Uterus (tissue), 3 donors: ENCODE measurements at regions not wholly inside any gene's neighbourhood (a gene's known extent, or its start where the extent isn't known, plus 50 kb on each side); places are given as distances from the start of the nearest gene placed in this dataset.

Experiments used
- DNase-seq, 2 donors: peaks; one replicate each; pipeline ENCODE4 v3.0.0-alpha.2; 2019 to 2020
- H3K27ac ChIP-seq, 2 donors: fragments of 200-600 bp; sonication (generic); 1 replicate in 1 of 2; 2 replicates in 1 of 2; pipeline ENCODE4 v1.5.1; 2016 to 2018
- H3K27me3 ChIP-seq, 2 donors: fragments of 200-600 bp; sonication (generic); one replicate each; pipeline ENCODE4 v1.5.1; 2018 to 2019; ENCODE audit warnings: control low read depth in 1 of 2
- H3K36me3 ChIP-seq, 2 donors: fragments of 200-600 bp; sonication (generic); one replicate each; pipeline ENCODE4 v1.5.1; 2019; ENCODE audit warnings: control low read depth in 1 of 2
- H3K4me1 ChIP-seq, 2 donors: fragments of 200-600 bp; sonication (generic); one replicate each; pipeline ENCODE4 v1.5.1; 2018 to 2019; ENCODE audit warnings: control low read depth in 1 of 2
- H3K4me3 ChIP-seq, 2 donors: fragments of 200-600 bp; sonication (generic); 1 replicate in 1 of 2; 2 replicates in 1 of 2; pipeline ENCODE4 v1.5.1; 2018 to 2019; ENCODE audit warnings: mild to moderate bottlenecking in 1 of 2
- H3K9me3 ChIP-seq, 2 donors: fragments of 200-600 bp; sonication (generic); one replicate each; pipeline ENCODE4 v1.5.1; 2019; ENCODE audit warnings: control low read depth in 1 of 2
- CTCF ChIP-seq, 4 experiments: fragments of 200-600 bp in 2 of 4; fragments of 450-650 bp in 2 of 4; sonication (generic) in 2 of 4; IDR thresholded peaks; one replicate each; pipeline ENCODE4 v1.5.1; 2016 to 2019; ENCODE audit warnings: antibody characterized with exemption in 4 of 4, mild to moderate bottlenecking in 2 of 4, moderate library complexity in 1 of 4
- POLR2A ChIP-seq, 2 donors: fragments of 450-650 bp; IDR thresholded peaks; one replicate each; pipeline ENCODE4 v1.6.1; 2016; ENCODE audit warnings: antibody characterized with exemption in 2 of 2, mild to moderate bottlenecking in 1 of 2, moderate library complexity in 1 of 2
- intact Hi-C: fragments of 100-400 bp; cut with DNase I; formaldehyde crosslinking; loops from one replicate; pipeline ENCODE4 v1.15.1; 2023; ENCODE audit warnings: low total_unique reads
- donor health status: DM: yes; HTN: yes; CAD: no.

DNA sequence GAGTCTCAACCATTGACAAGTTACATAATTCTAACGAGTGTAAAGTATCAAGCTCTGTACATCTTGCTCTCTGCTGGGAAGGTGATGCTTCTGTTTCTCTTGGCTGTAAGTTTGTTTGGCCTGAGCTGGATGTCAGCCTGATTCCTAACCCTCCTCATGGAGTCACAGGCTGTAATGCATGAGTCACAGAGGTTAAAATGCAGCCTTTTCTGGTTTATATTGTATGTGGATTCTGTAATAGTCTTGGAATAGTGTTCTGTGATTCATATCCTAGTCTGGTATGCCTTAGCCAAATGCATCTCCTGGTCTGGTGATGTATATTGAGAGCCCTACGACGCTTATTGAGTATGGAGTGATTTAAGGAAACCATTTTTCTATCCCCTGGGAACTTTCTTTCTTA, 104.5 kb upstream of the FRMD6 start:
- intact Hi-C loops, result no loop called here
- Histone ChIP-seq H3K36me3 (no peaks in the 10 kb centered on the region), H3K4me1 (peaks cover 0 to 4% of the 10 kb centered on the region in 2 donors), H3K27ac (peak overlapping the region; percentile 59 to 74), H3K9me3 (no peaks in the 10 kb centered on the region), H3K27me3 (no peaks in the 10 kb centered on the region), H3K4me3 (no peak overlapping the region)
- peak; percentile 57 to 76 for DNase-seq
- no peak for TF ChIP-seq POLR2A (IDR thresholded peaks at IDR 0.05)
- TF ChIP-seq CTCF (IDR thresholded peaks at IDR 0.05), result no peak

DNA sequence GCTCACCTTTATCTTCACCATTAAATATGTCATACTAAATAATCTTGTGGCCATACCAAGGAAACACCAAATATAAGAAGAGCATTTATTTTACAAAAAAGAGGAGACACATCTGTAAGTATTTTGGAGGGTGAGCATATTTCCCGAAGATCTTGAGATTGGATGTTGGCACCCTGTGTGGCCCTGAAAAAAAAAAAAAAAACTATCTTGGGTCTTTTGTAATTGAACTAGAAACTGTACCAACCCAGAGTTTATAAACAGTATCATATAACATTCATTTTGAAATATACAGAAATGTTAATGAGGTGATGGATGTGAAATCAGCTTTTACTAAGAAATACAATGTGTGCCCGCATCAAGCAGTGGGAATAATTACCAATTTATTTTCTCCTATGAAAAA, 104.0 kb upstream of the FRMD6 start:
- intact Hi-C loops, result no loop called here
- TF ChIP-seq POLR2A (IDR thresholded peaks at IDR 0.05) (no peak), CTCF (IDR thresholded peaks at IDR 0.05) (no peak)
- H3K4me1 ChIP-seq, result peaks cover 0 to 4% of the 10 kb centered on the region in 2 donors
- H3K27me3 ChIP-seq, result no peaks in the 10 kb centered on the region
- no peak for DNase-seq
- no peaks in the 10 kb centered on the region for H3K9me3 ChIP-seq
- H3K27ac ChIP-seq, result peak overlapping the region; percentile 59 to 74
- no peaks in the 10 kb centered on the region for H3K36me3 ChIP-seq
- no peak overlapping the region for H3K4me3 ChIP-seq

- Histone ChIP-seq H3K36me3 (no peaks in the 10 kb centered on the region), H3K27ac (peak overlapping the region; percentile 59 to 74), H3K4me1 (peaks cover 0 to 4% of the 10 kb centered on the region in 2 donors), H3K27me3 (no peaks in the 10 kb centered on the region), H3K9me3 (no peaks in the 10 kb centered on the region), H3K4me3 (no peak overlapping the region)
- intact Hi-C loops, result no loop called here
- DNase-seq, result no peak
- TF ChIP-seq POLR2A (IDR thresholded peaks at IDR 0.05) (no peak), CTCF (IDR thresholded peaks at IDR 0.05) (no peak)
These were observed 103.5 kb upstream of the FRMD6 start for GRCh38 chr14:51548187-51548586.

DNA sequence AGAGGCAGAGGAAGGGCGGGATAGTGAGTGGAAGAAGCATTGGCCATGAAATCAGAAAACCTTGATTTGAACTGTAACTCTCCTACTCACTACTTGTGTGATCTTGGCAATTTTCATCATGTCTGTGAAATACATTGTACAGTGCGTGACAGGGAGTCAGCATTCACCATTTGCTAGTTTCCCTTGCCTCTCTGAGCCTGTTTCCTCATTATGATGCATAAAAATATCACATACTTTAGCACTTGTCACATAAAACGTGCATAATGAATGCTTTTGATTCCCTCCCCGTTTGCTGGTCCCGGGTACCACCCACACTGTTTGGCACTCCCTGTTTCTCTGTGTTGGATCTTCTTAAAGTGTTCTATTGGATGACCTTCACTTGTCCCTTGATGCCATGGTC, 101.1 kb upstream of the FRMD6 start:
- Histone ChIP-seq H3K4me1 (peaks cover 0 to 4% of the 10 kb centered on the region in 2 donors), H3K27me3 (no peaks in the 10 kb centered on the region), H3K4me3 (no peak overlapping the region), H3K27ac (peak overlapping the region in 1 of 2 donors; percentile 11), H3K36me3 (no peaks in the 10 kb centered on the region), H3K9me3 (no peaks in the 10 kb centered on the region)
- intact Hi-C loops, result no loop called here
- DNase-seq, result no peak
- TF ChIP-seq POLR2A (IDR thresholded peaks at IDR 0.05), result no peak
- TF ChIP-seq CTCF (IDR thresholded peaks at IDR 0.05), result no peak

DNA sequence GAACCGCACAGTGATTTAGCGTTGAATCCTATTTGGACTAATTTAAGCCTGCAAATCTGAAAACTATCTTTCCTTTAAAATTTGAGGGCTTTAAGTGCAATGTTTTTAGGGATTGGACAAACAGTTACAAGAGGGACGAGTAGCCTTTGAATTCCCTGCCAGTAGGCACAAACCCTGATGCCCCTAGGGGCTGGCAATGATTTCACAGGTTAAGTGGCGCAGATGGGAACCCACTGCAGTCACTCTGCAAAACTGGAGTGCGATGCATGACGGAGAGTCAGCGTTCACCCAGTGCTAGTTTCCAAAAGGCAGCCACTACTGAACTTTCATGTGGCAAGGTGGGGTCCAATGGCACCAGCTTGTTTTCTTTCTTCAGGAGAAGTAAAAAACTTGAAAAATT, 99.4 kb upstream of the FRMD6 start:
- Histone ChIP-seq H3K27me3 (no peaks in the 10 kb centered on the region), H3K4me1 (peaks cover 0 to 4% of the 10 kb centered on the region in 2 donors), H3K27ac (no peak overlapping the region), H3K4me3 (no peak overlapping the region), H3K9me3 (no peaks in the 10 kb centered on the region), H3K36me3 (no peaks in the 10 kb centered on the region)
- no peak for TF ChIP-seq CTCF (IDR thresholded peaks at IDR 0.05)
- TF ChIP-seq POLR2A (IDR thresholded peaks at IDR 0.05), result no peak
- intact Hi-C loops, result no loop called here
- DNase-seq, result no peak
